ENCODE measurements at regions not wholly inside any gene's neighbourhood (a gene's known extent, or its start where the extent isn't known, plus 50 kb on each side); places are given as distances from the start of the nearest gene placed in this dataset.

GRCh38 chr17:27224526-27225315, 69.2 kb upstream of the WSB1 start:
- Histone ChIP-seq H3K9me3 (no peaks in the 10 kb centered on the region), H3K4me1 (no peaks in the 10 kb centered on the region), H3K36me3 (no peaks in the 10 kb centered on the region), H3K4me3 (no peak overlapping the region), H3K27ac (no peak overlapping the region), H3K27me3 (no peaks in the 10 kb centered on the region)
- no peak for DNase-seq
- no peak for TF ChIP-seq POLR2AphosphoS5 (IDR thresholded peaks at IDR 0.05)
- WGBS, 2 donors, result 75 to 84% methylated on average over 5 of the region's 5 CpGs
- intact Hi-C loops (cut with DNase I), result no loop called here

- DNase-seq, result no peak
- H3K9me3 ChIP-seq, result no peaks in the 10 kb centered on the region
- H3K27ac ChIP-seq, result no peak overlapping the region
- intact Hi-C loops (cut with DNase I), result no loop called here
- no peaks in the 10 kb centered on the region for H3K27me3 ChIP-seq
- no peaks in the 10 kb centered on the region for H3K4me1 ChIP-seq
- no peaks in the 10 kb centered on the region for H3K36me3 ChIP-seq
- no peak overlapping the region for H3K4me3 ChIP-seq
- 44 to 75% methylated on average over 4 of the region's 4 CpGs for WGBS, 2 donors
- no peak for TF ChIP-seq POLR2AphosphoS5 (IDR thresholded peaks at IDR 0.05)
- TF ChIP-seq, protein P1, sequence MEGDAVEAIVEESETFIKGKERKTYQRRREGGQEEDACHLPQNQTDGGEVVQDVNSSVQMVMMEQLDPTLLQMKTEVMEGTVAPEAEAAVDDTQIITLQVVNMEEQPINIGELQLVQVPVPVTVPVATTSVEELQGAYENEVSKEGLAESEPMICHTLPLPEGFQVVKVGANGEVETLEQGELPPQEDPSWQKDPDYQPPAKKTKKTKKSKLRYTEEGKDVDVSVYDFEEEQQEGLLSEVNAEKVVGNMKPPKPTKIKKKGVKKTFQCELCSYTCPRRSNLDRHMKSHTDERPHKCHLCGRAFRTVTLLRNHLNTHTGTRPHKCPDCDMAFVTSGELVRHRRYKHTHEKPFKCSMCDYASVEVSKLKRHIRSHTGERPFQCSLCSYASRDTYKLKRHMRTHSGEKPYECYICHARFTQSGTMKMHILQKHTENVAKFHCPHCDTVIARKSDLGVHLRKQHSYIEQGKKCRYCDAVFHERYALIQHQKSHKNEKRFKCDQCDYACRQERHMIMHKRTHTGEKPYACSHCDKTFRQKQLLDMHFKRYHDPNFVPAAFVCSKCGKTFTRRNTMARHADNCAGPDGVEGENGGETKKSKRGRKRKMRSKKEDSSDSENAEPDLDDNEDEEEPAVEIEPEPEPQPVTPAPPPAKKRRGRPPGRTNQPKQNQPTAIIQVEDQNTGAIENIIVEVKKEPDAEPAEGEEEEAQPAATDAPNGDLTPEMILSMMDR (IDR thresholded peaks at IDR 0.05), result no peak
- TF ChIP-seq POLR2A (IDR thresholded peaks at IDR 0.05), result no peak
- TF ChIP-seq EP300 (IDR thresholded peaks at IDR 0.05), result no peak
Measured at GRCh38 chr17:27226611-27227230, 67.2 kb upstream of the WSB1 start.

DNA sequence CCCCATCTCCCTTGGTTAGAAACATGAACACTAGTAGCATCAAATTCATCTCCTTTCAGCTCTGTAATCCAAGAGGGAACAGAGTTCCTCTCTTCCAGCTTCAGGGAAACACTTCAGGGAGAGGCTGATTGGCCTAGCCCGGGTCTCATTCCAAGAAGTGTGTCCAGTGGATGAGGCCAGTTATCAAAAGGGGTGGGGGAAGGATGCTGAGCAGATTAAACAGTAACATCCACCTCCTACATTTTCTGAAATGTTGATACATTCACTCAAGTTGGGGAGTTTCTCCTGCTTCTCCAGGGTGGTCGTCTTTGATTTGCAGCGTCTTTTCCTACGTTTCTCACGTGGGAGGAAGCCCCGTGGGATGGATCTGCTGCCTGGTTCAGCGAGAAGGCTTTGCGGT, 62.9 kb upstream of the WSB1 start:
- Histone ChIP-seq H3K36me3 (no peaks in the 10 kb centered on the region), H3K4me1 (no peaks in the 10 kb centered on the region), H3K27ac (no peak overlapping the region), H3K27me3 (no peaks in the 10 kb centered on the region), H3K4me3 (no peak overlapping the region), H3K9me3 (no peaks in the 10 kb centered on the region)
- TF ChIP-seq EP300 (IDR thresholded peaks at IDR 0.05) (no peak), POLR2A (IDR thresholded peaks at IDR 0.05) (no peak)
- 85 to 87% methylated on average over 8 of the region's 8 CpGs for WGBS, 2 donors
- DNase-seq, result no peak
- intact Hi-C loops (cut with DNase I), result no loop called here

- Histone ChIP-seq H3K36me3 (no peaks in the 10 kb centered on the region), H3K9me3 (no peaks in the 10 kb centered on the region), H3K4me3 (no peak overlapping the region), H3K27ac (no peak overlapping the region), H3K27me3 (no peaks in the 10 kb centered on the region), H3K4me1 (no peaks in the 10 kb centered on the region)
- no peak for DNase-seq
- intact Hi-C loops (cut with DNase I), result no loop called here
- TF ChIP-seq POLR2AphosphoS5 (IDR thresholded peaks at IDR 0.05) (no peak), POLR2A (IDR thresholded peaks at IDR 0.05) (no peak), EP300 (IDR thresholded peaks at IDR 0.05) (no peak)
- TF ChIP-seq, protein P1 (IDR thresholded peaks at IDR 0.05), result no peak
- WGBS, 2 donors, result 86 to 90% methylated on average over 5 of the region's 5 CpGs
Measured at GRCh38 chr17:27232328-27232727, 61.6 kb upstream of the WSB1 start.

DNA sequence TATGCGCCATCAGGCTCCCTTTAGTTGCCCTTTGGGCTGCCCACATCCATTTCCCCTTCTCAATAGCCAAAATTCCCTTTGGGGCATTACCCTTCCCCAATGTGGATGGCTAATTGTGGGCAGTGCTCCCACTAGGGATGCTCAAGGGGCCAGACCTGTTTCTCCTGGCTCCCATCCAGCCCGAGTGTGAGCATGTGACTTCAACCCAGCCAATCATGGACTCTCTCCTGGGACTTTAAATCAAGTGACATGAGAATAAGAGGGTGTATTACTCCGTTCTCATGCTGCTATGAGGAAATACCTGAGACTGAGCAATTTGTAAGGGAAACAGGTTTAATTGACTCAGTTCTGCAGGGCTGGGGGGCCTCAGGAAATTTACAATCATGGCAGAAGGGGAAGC, 60.9 kb upstream of the WSB1 start:
- no peak for TF ChIP-seq EP300 (IDR thresholded peaks at IDR 0.05)
- TF ChIP-seq POLR2A (IDR thresholded peaks at IDR 0.05), result no peak
- TF ChIP-seq POLR2AphosphoS5 (IDR thresholded peaks at IDR 0.05), result no peak
- TF ChIP-seq, protein P1 (IDR thresholded peaks at IDR 0.05), result no peak
- H3K9me3 ChIP-seq, result no peaks in the 10 kb centered on the region
- no peak overlapping the region for H3K27ac ChIP-seq
- H3K27me3 ChIP-seq, result no peaks in the 10 kb centered on the region
- no peaks in the 10 kb centered on the region for H3K36me3 ChIP-seq
- WGBS, 2 donors, result 74 to 82% methylated on average over 3 of the region's 3 CpGs
- H3K4me3 ChIP-seq, result no peak overlapping the region
- no peaks in the 10 kb centered on the region for H3K4me1 ChIP-seq
- DNase-seq, result no peak
- intact Hi-C loops (cut with DNase I), result no loop called here

Measured in sigmoid colon (tissue), 6 donors.